Hepatocyte (in vitro differentiated cells): ENCODE measurements at regions not wholly inside any gene's neighbourhood (a gene's known extent, or its start where the extent isn't known, plus 50 kb on each side); places are given as distances from the start of the nearest gene placed in this dataset.

Experiments
- DNase-seq: peaks from one replicate; pipeline ENCODE4 v3.0.0-alpha.2; 2016; ENCODE audit warnings: low spot score
- H2AFZ ChIP-seq: fragments of 200-600 bp; sonication (generic); 2 replicates; pipeline ENCODE4 v1.6.0; 2016; ENCODE audit warnings: antibody characterized with exemption, mild to moderate bottlenecking
- H3K27ac ChIP-seq: fragments of 200-600 bp; sonication (generic); 2 replicates; pipeline ENCODE4 v1.5.1; 2016; ENCODE audit warnings: mild to moderate bottlenecking
- H3K27me3 ChIP-seq: fragments of 200-600 bp; sonication (generic); 2 replicates; pipeline ENCODE4 v1.6.1; 2016
- H3K36me3 ChIP-seq: fragments of 200-600 bp; sonication (generic); replicated peaks from 2 replicates; pipeline ENCODE4 v1.5.1; 2016; ENCODE audit warnings: low read depth; ENCODE audit not compliant: insufficient read depth
- H3K4me1 ChIP-seq: fragments of 200-600 bp; sonication (generic); 2 replicates; pipeline ENCODE4 v1.5.1; 2016; ENCODE audit warnings: mild to moderate bottlenecking, moderate library complexity; ENCODE audit not compliant: insufficient read depth
- H3K4me2 ChIP-seq: fragments of 200-600 bp; sonication (generic); 2 replicates; pipeline ENCODE4 v1.6.0; 2016
- H3K4me3 ChIP-seq: fragments of 200-600 bp; sonication (generic); 2 replicates; pipeline ENCODE4 v1.5.1; 2016; ENCODE audit warnings: mild to moderate bottlenecking
- H3K79me2 ChIP-seq: fragments of 200-600 bp; sonication (generic); 2 replicates; pipeline ENCODE4 v1.6.0; 2017; ENCODE audit warnings: mild to moderate bottlenecking
- H3K9me2 ChIP-seq: fragments of 200-600 bp; sonication (generic); replicated peaks from 2 replicates; pipeline ENCODE4 v1.6.0; 2017; ENCODE audit warnings: mild to moderate bottlenecking; ENCODE audit not compliant: insufficient read depth
- H3K9me3 ChIP-seq: fragments of 200-600 bp; sonication (generic); 2 replicates; pipeline ENCODE4 v1.5.1; 2016; ENCODE audit warnings: low read depth, mild to moderate bottlenecking
- H4K20me1 ChIP-seq: fragments of 200-600 bp; sonication (generic); 2 replicates; pipeline ENCODE4 v1.6.0; 2016; ENCODE audit warnings: mild to moderate bottlenecking; ENCODE audit not compliant: insufficient read depth, poor library complexity, severe bottlenecking
- EZH2 ChIP-seq: fragments of 200-600 bp; sonication (generic); IDR thresholded peaks from 2 replicates; pipeline ENCODE4 v1.6.1; 2016; ENCODE audit warnings: antibody characterized with exemption, mild to moderate bottlenecking, borderline replicate concordance
- EZH2phosphoT487 ChIP-seq: fragments of 200-600 bp; sonication (generic); IDR thresholded peaks from one replicate; pipeline ENCODE4 v1.6.1; 2018; ENCODE audit warnings: antibody characterized with exemption, mild to moderate bottlenecking, low read depth, moderate library complexity; ENCODE audit not compliant: unreplicated experiment, severe bottlenecking
- WGBS: methylation state at CpG from one replicate; pipeline ENCODE4 v1.1.6; 2016; ENCODE audit warnings: low lambda C conversion rate; ENCODE audit errors: missing lambda C conversion rate; 5-methylcytosine and 5-hydroxymethylcytosine counted together
- TF ChIP-seq, protein P1 (sequence below): fragments of 200-600 bp; sonication (generic); IDR thresholded peaks from 2 replicates; pipeline ENCODE4 v1.5.1; 2016; ENCODE audit warnings: antibody characterized with exemption, mild to moderate bottlenecking; ENCODE audit not compliant: poor library complexity

DNA sequence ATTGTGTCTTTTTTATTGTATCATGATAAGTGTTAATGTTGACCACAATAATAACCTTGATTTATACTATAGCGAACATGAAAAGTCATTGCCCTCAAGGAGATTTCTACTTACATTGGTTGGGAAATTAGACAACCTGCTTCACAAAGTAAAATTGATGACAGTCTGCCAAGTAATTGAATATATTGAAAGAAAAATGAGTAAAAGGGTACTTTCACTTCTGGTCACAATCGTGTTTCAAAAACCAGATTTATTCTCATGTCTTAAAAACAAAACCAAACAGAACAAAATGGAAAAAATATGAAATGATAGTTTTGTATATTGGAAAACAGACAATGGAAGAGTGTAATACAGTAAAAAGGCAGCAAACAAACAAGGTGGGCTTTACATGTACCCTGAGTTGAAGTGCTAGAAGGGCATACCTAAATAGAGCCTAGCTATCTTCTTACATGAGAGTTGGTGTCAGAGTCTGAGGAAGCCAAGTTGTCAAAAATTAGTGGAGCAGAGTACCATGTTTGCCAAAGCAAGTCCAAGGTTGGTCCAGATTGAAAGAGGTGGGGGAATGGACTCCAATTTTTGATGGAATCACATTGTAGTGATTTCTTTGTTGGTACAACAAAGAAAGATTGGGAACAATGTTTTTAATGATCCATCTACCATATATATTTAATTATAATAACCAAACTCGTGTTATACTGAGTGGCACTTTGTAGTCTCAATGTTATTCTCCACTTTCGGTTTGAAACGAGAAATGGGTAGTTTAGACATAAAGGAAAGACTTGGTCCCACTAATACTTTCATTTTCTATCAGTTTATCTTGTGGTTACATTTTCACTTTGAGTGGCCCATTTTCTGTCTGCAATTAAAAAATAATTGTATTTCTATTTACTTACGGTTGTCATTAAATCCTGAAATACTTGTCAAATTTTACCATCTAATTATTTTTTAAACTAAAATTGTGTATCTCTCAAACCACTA, 775.6 kb downstream of the STIM2 start:
- no peak for DNase-seq
- TF ChIP-seq EZH2 (no peak), EZH2phosphoT487 (no peak)
- TF ChIP-seq, protein P1, sequence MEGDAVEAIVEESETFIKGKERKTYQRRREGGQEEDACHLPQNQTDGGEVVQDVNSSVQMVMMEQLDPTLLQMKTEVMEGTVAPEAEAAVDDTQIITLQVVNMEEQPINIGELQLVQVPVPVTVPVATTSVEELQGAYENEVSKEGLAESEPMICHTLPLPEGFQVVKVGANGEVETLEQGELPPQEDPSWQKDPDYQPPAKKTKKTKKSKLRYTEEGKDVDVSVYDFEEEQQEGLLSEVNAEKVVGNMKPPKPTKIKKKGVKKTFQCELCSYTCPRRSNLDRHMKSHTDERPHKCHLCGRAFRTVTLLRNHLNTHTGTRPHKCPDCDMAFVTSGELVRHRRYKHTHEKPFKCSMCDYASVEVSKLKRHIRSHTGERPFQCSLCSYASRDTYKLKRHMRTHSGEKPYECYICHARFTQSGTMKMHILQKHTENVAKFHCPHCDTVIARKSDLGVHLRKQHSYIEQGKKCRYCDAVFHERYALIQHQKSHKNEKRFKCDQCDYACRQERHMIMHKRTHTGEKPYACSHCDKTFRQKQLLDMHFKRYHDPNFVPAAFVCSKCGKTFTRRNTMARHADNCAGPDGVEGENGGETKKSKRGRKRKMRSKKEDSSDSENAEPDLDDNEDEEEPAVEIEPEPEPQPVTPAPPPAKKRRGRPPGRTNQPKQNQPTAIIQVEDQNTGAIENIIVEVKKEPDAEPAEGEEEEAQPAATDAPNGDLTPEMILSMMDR = no peak
- no peaks in the 10 kb centered on the region for H3K27me3 ChIP-seq
- no peaks in the 10 kb centered on the region for H3K9me2 ChIP-seq
- no peaks in the 10 kb centered on the region for H4K20me1 ChIP-seq
- 94% methylated on average over 6 of the region's 6 CpGs for WGBS
- no peak overlapping the region for H3K4me3 ChIP-seq
- no peak overlapping the region for H3K27ac ChIP-seq
- H3K36me3 ChIP-seq = no peaks in the 10 kb centered on the region
- no peak overlapping the region for H2AFZ ChIP-seq
- H3K9me3 ChIP-seq = no peaks in the 10 kb centered on the region
- no peaks in the 10 kb centered on the region for H3K4me1 ChIP-seq
- H3K79me2 ChIP-seq = no peaks in the 10 kb centered on the region
- no peak overlapping the region for H3K4me2 ChIP-seq

DNA sequence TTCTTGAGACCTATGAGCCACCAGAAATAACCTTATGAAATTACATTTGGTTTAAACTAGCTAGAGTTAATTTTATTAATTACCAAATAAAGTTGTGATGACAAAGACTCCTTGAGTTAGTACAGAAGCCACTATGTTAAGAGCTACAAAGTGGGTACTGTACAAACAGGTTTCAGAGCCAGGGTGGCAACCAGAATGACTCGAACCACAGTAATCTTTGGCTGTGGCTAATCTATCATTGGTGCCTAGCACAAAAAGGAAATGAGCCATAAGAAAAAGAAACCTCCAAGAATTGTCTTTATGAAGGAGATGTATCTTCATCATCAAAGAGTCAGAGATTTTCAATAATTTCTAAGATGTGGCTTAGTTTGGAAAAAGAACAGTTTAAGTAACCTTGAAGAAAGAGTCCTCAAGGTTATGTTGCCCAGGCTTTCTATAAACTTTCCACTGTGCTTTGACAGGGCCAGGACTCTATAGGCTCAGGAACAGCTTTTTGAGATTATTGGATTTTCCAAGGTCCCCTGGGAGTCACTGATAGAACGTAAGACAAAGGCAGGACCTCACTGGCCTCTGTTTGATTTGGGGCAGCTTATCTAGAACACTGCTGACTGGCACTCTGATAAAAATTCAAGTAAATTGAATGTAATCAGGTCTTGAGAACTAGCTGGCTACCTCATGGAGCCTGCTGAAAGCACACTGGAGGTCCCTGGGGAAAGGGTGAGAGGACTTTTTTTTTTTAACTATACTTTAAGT, 777.7 kb downstream of the STIM2 start:
- TF ChIP-seq EZH2phosphoT487 = no peak
- no peak for TF ChIP-seq EZH2
- Histone ChIP-seq H3K9me3 (no peaks in the 10 kb centered on the region), H3K4me1 (no peaks in the 10 kb centered on the region), H3K4me2 (no peak overlapping the region), H3K4me3 (no peak overlapping the region), H4K20me1 (no peaks in the 10 kb centered on the region), H3K36me3 (no peaks in the 10 kb centered on the region), H2AFZ (no peak overlapping the region), H3K27ac (no peak overlapping the region), H3K79me2 (no peaks in the 10 kb centered on the region), H3K9me2 (no peaks in the 10 kb centered on the region), H3K27me3 (no peaks in the 10 kb centered on the region)
- 57% methylated on average over 2 of the region's 2 CpGs for WGBS
- no peak for DNase-seq

DNA sequence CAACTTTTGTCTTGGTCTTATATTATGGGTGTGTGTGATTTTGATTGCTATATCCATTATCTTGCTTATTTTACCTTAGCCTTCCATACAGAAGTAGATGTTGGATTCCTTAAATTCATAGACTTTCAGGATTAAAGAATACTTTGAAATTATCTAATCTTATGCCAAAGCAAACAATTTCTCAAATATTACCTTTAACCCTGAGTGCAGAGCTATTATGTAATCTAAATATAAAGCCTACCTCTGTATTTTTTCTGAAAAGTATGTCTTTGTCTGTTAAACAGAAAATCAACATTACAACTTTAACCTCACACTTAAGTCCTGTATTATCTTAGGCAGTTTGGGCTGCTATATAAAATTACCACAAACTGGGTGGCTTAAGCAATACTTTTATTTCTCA, 782.5 kb downstream of the STIM2 start:
- Histone ChIP-seq H3K79me2 (no peaks in the 10 kb centered on the region), H4K20me1 (no peaks in the 10 kb centered on the region), H3K9me2 (no peaks in the 10 kb centered on the region), H3K4me2 (no peak overlapping the region), H3K9me3 (no peaks in the 10 kb centered on the region), H3K4me3 (no peak overlapping the region), H3K4me1 (no peaks in the 10 kb centered on the region), H3K27me3 (no peaks in the 10 kb centered on the region), H3K36me3 (no peaks in the 10 kb centered on the region), H3K27ac (no peak overlapping the region), H2AFZ (no peak overlapping the region)
- DNase-seq = no peak
- TF ChIP-seq EZH2 (no peak), EZH2phosphoT487 (no peak)
- TF ChIP-seq, protein P1 = no peak

DNA sequence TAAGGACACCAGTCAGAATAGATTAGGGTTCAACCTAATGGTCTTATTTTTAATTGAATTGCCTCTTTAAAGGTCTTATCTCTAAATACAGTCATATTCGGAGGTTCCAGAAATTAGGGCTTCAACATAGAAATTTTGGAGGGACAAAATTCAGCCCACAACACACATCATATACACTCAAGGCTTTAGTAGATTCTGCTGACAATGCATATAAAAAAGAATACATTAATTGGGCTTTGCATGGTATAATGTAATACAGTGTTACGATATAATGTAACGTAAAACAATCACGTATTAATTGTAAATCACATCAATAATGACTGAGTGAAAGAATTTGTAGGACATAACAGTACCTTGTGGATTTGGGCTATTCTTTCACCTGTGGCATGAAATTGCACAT, 787.8 kb downstream of the STIM2 start:
- no peak for DNase-seq
- Histone ChIP-seq H3K27me3 (no peaks in the 10 kb centered on the region), H3K4me2 (no peak overlapping the region), H3K4me3 (no peak overlapping the region), H3K27ac (no peak overlapping the region), H3K4me1 (no peaks in the 10 kb centered on the region), H2AFZ (no peak overlapping the region), H3K36me3 (no peaks in the 10 kb centered on the region), H4K20me1 (no peaks in the 10 kb centered on the region), H3K9me3 (no peaks in the 10 kb centered on the region), H3K9me2 (no peaks in the 10 kb centered on the region), H3K79me2 (no peaks in the 10 kb centered on the region)
- WGBS = 96% methylated on average over 4 of the region's 4 CpGs
- TF ChIP-seq, protein P1 = no peak
- TF ChIP-seq EZH2phosphoT487 (no peak), EZH2 (no peak)
